GM12878 (cell line): ENCODE measurements at regions not wholly inside any gene's neighbourhood (a gene's known extent, or its start where the extent isn't known, plus 50 kb on each side); places are given as distances from the start of the nearest gene placed in this dataset.

Experiments used
- ATAC-seq: fragments of 200-7000 bp; cut with Tn5 transposase; 3 replicates; pipeline ENCODE4 v1.9.1; 2020; ENCODE audit warnings: mild to moderate bottlenecking, moderate library complexity
- BruUV-seq: library from RNA; stranded (reverse); fragments of 400-500 nt; replicated peaks from 2 replicates; lab custom pipeline; 2021; lab: Mats Ljungman, UMichigan
- CTCF ChIA-PET: fragments of 300-600 bp; sonication (Branson Sonifier 250); formaldehyde crosslinking; extraction: SDS; loops from one replicate; lab custom pipeline; 2021; ENCODE audit warnings: inconsistent platforms; lab: Yijun Ruan, JAX
- POLR2A ChIA-PET: fragments of 350-600 bp; formaldehyde crosslinking; extraction: SDS; loops from one replicate; lab custom pipeline; 2021; ENCODE audit warnings: inconsistent platforms; lab: Charles Lee
- RAD21 ChIA-PET: fragments of 300-600 bp; sonication (Branson Sonifier 250); formaldehyde crosslinking; loops from one replicate; lab custom pipeline; 2023; ENCODE audit warnings: antibody characterized with exemption; ENCODE audit not compliant: unreplicated experiment; lab: Charles Lee
- SMC1A ChIA-PET: fragments of 300-600 bp; sonication (Branson Sonifier 250); formaldehyde crosslinking; loops from one replicate; lab custom pipeline; 2023; ENCODE audit not compliant: unreplicated experiment, uncharacterized antibody; lab: Charles Lee
- DNase-seq: peaks from one replicate; pipeline ENCODE4 v3.0.0-alpha.2; 2011; ENCODE audit warnings: low read depth, low spot score
- FAIRE-seq: peaks from 3 replicates; lab custom pipeline; 2011; peaks lifted over from hg19 to GRCh38; lab: Jason Lieb, UNC
- H2AFZ ChIP-seq: 2 replicates; pipeline ENCODE4 v1.6.0; 2011; ENCODE audit warnings: low read depth, low read length, control low read depth; ENCODE audit not compliant: control insufficient read depth
- H3K27ac ChIP-seq: 2 replicates; pipeline ENCODE4 v1.5.1; 2011; ENCODE audit warnings: control low read depth; ENCODE audit not compliant: control insufficient read depth, insufficient read depth
- H3K27me3 ChIP-seq, 2 experiments: replicated peaks in 1 of 2; 2 replicates each; pipeline versions ENCODE4 v1.6.0 to v1.6.1; 2011; ENCODE audit warnings: low read length in 1 of 2; ENCODE audit not compliant: control insufficient read depth in 2 of 2, insufficient read depth in 2 of 2
- H3K36me3 ChIP-seq, 2 experiments: 2 replicates each; pipeline ENCODE4 v1.5.1; 2011; ENCODE audit warnings: low read length in 1 of 2; ENCODE audit not compliant: control insufficient read depth in 2 of 2, insufficient read depth in 2 of 2
- H3K4me1 ChIP-seq: 2 replicates; pipeline ENCODE4 v1.6.1; 2011; ENCODE audit warnings: mild to moderate bottlenecking, low read length, moderate library complexity, mixed read lengths; ENCODE audit not compliant: control insufficient read depth, insufficient read depth
- H3K4me2 ChIP-seq: 2 replicates; pipeline ENCODE4 v1.6.0; 2011; ENCODE audit warnings: control low read depth; ENCODE audit not compliant: control insufficient read depth, insufficient read depth
- H3K4me3 ChIP-seq: fragments of 200-600 bp; sonication (generic); 2 replicates; pipeline ENCODE4 v1.5.1; 2016
- H3K79me2 ChIP-seq: 2 replicates; pipeline ENCODE4 v1.6.0; 2011; ENCODE audit warnings: low read length; ENCODE audit not compliant: control insufficient read depth, insufficient read depth
- H3K9ac ChIP-seq: 2 replicates; pipeline ENCODE4 v1.8.0; 2011; ENCODE audit warnings: low read length, control low read depth, mixed read lengths; ENCODE audit not compliant: control insufficient read depth, insufficient read depth
- H3K9me3 ChIP-seq: replicated peaks from 3 replicates; pipeline ENCODE4 v1.5.1; 2011; ENCODE audit warnings: mild to moderate bottlenecking, low read length; ENCODE audit not compliant: control insufficient read depth, insufficient read depth
- H4K20me1 ChIP-seq: 2 replicates; pipeline ENCODE4 v1.6.0; 2011; ENCODE audit not compliant: control insufficient read depth, insufficient read depth
- ATF2 ChIP-seq: IDR thresholded peaks from 2 replicates; pipeline ENCODE4 v1.6.1; 2012; ENCODE audit warnings: low read length, inconsistent platforms
- CREM ChIP-seq: IDR thresholded peaks from 2 replicates; pipeline ENCODE4 v1.6.1; 2014; ENCODE audit warnings: antibody characterized with exemption, low read depth
- EP300 ChIP-seq, 2 experiments: fragments of 150-350 bp in 1 of 2; IDR thresholded peaks; 2 replicates each; pipeline ENCODE4 v1.6.1; 2011 to 2012; ENCODE audit warnings: low read depth in 2 of 2, low read length in 2 of 2, borderline replicate concordance in 1 of 2, improper control_type of control experiment in 1 of 2, inconsistent platforms in 1 of 2; ENCODE audit not compliant: control insufficient read depth in 1 of 2
- GABPA ChIP-seq: IDR thresholded peaks from 2 replicates; pipeline ENCODE4 v1.6.1; 2014; ENCODE audit warnings: antibody characterized with exemption, low read depth, mild to moderate bottlenecking, inconsistent platforms
- HDAC6 ChIP-seq: fragments of 200-600 bp; sonication (generic); IDR thresholded peaks from one replicate; pipeline ENCODE4 v1.8.0; 2017; ENCODE audit warnings: antibody characterized with exemption; ENCODE audit not compliant: unreplicated experiment
- JUND ChIP-seq: IDR thresholded peaks from 2 replicates; pipeline ENCODE4 v1.6.1; 2012; ENCODE audit warnings: low read depth, mild to moderate bottlenecking, low read length, improper control_type of control experiment, moderate library complexity
- KLF5 ChIP-seq: fragments of 450-650 bp; IDR thresholded peaks from 2 replicates; pipeline ENCODE4 v1.6.1; 2014; ENCODE audit warnings: mild to moderate bottlenecking; ENCODE audit not compliant: partially characterized antibody
- MTA3 ChIP-seq: IDR thresholded peaks from 2 replicates; pipeline ENCODE4 v1.6.1; 2012; ENCODE audit warnings: low read length, inconsistent platforms, borderline replicate concordance
- NFYB ChIP-seq: IDR thresholded peaks from 2 replicates; pipeline ENCODE4 v1.6.1; 2011; ENCODE audit warnings: low read depth, mild to moderate bottlenecking, low read length, improper control_type of control experiment, moderate library complexity; ENCODE audit not compliant: insufficient read depth
- PML ChIP-seq: IDR thresholded peaks from 2 replicates; pipeline ENCODE4 v1.6.1; 2012; ENCODE audit warnings: low read length, inconsistent platforms
- POLR2A ChIP-seq: IDR thresholded peaks from 2 replicates; pipeline ENCODE4 v1.6.1; 2011; ENCODE audit warnings: low read depth, mild to moderate bottlenecking, low read length
- POLR2AphosphoS5 ChIP-seq: IDR thresholded peaks from 2 replicates; pipeline ENCODE4 v1.6.1; 2011; ENCODE audit warnings: mild to moderate bottlenecking, low read length, inconsistent platforms
- POU2F2 ChIP-seq: IDR thresholded peaks from 3 replicates; pipeline ENCODE4 v1.6.1; 2011; ENCODE audit warnings: low read depth, mild to moderate bottlenecking, low read length, borderline replicate concordance
- SP1 ChIP-seq: IDR thresholded peaks from one replicate; pipeline ENCODE4 v1.6.1; 2011; ENCODE audit warnings: low read depth, low read length
- TBL1XR1 ChIP-seq: IDR thresholded peaks from 2 replicates; pipeline ENCODE4 v1.6.1; 2012; ENCODE audit warnings: low read depth, low read length, improper control_type of control experiment
- YBX1 ChIP-seq: fragments of 450-650 bp; IDR thresholded peaks from 2 replicates; pipeline ENCODE4 v1.6.1; 2016; ENCODE audit warnings: antibody characterized with exemption
- whole genome bisulfite sequencing: methylation state at CpG from one replicate; pipeline ENCODE4 v1.1.6; 2016; ENCODE audit warnings: low lambda C conversion rate; ENCODE audit not compliant: insufficient replicate concordance, insufficient coverage; ENCODE audit errors: missing lambda C conversion rate; 5-methylcytosine and 5-hydroxymethylcytosine counted together
- in situ Hi-C: fragments of 300-500 bp; cut with MboI; formaldehyde crosslinking; loops from 9 replicates; pipeline ENCODE4 v1.14.3; 2018; ENCODE audit warnings: mixed read lengths
- intact Hi-C: fragments of 100-400 bp; cut with micrococcal nuclease; formaldehyde crosslinking; loops from one replicate; pipeline ENCODE4 v1.14.2; 2022; ENCODE audit not compliant: unreplicated experiment
- TF ChIP-seq, protein P1 (sequence below): IDR thresholded peaks from 2 replicates; pipeline ENCODE4 v1.6.1; 2011; ENCODE audit warnings: low read depth, low read length, improper control_type of control experiment, borderline replicate concordance
- TF ChIP-seq, protein P2 (sequence below): fragments of 450-650 bp; IDR thresholded peaks from 2 replicates; pipeline ENCODE4 v1.6.1; 2016; ENCODE audit warnings: mild to moderate bottlenecking

DNA sequence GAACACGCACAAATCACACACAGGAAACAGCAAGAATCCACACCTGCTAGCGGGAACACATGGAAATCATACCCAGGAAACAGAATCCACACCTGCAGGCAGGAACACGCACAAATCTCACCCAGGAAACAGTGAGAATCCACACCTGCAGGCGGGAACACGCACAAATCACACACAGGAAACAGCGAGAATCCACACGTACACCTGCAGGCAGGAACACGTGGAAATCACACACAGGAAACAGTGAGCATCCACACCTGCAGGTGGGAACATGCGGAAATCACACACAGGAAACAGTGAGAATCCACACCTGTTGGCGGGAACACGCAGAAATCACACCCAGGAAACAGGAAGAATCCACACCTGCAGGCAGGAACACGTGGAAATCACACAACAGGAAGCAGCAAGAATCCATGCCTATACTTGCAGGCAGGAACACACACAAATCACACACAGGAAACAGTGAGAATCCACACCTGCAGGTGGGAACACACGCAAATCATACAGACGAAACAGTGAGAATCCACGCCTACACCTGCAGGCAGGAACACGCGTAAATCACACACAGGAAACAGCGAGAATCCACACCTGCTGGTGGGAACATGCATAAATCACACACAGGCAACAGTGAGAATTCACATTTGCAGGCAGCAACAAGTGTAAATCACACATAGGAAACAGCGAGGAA, 108.6 kb downstream of the DLL1 start:
- no peak overlapping the region for H3K27ac ChIP-seq
- ATAC-seq, result no peak

More for the DNA sequence above, 108.6 kb downstream of the DLL1 start:
- TF ChIP-seq YBX1 (no peak), CREM (no peak), EP300 (IDR thresholded peaks at IDR 0.05; ENCODE audit: borderline replicate concordance in 1 of 2, control insufficient read depth in 1 of 2, low read depth in 2 of 2, low read length in 2 of 2) (no peak), MTA3 (no peak), ATF2 (no peak), POU2F2 (no peak), JUND (no peak), SP1 (no peak), POLR2A (no peak), GABPA (no peak), POLR2AphosphoS5 (no peak), PML (no peak), NFYB (no peak), HDAC6 (no peak), TBL1XR1 (no peak), KLF5 (no peak)
- TF ChIP-seq, protein P1, sequence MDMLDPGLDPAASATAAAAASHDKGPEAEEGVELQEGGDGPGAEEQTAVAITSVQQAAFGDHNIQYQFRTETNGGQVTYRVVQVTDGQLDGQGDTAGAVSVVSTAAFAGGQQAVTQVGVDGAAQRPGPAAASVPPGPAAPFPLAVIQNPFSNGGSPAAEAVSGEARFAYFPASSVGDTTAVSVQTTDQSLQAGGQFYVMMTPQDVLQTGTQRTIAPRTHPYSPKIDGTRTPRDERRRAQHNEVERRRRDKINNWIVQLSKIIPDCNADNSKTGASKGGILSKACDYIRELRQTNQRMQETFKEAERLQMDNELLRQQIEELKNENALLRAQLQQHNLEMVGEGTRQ, result no peak
- TF ChIP-seq, protein P2, sequence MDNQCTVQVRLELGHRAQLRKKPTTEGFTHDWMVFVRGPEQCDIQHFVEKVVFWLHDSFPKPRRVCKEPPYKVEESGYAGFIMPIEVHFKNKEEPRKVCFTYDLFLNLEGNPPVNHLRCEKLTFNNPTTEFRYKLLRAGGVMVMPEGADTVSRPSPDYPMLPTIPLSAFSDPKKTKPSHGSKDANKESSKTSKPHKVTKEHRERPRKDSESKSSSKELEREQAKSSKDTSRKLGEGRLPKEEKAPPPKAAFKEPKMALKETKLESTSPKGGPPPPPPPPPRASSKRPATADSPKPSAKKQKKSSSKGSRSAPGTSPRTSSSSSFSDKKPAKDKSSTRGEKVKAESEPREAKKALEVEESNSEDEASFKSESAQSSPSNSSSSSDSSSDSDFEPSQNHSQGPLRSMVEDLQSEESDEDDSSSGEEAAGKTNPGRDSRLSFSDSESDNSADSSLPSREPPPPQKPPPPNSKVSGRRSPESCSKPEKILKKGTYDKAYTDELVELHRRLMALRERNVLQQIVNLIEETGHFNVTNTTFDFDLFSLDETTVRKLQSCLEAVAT, result no peak
- TF ChIP-seq, all 136 proteins: peak for 0
- 49% methylated on average over 19 of the region's 19 CpGs for WGBS
- CTCF ChIA-PET, result no interaction called here
- in situ Hi-C loops, result no loop called here
- Histone ChIP-seq H2AFZ (no peak overlapping the region), H3K4me2 (no peak overlapping the region), H4K20me1 (no peaks in the 10 kb centered on the region), H3K4me3 (no peak overlapping the region), H3K79me2 (no peaks in the 10 kb centered on the region), H3K9me3 (no peaks in the 10 kb centered on the region; the same call in 2 of the 3 replicates), H3K9ac (no peak overlapping the region), H3K27me3 (no peaks in the 10 kb centered on the region), H3K36me3 (no peaks in the 10 kb centered on the region), H3K4me1 (no peaks in the 10 kb centered on the region)
- SMC1A ChIA-PET, result no interaction called here
- RAD21 ChIA-PET, result no interaction called here
- no peak for FAIRE-seq
- no TSS peak for BruUV-seq
- intact Hi-C loops, result no loop called here
- POLR2A ChIA-PET, result no interaction called here
- no peak for DNase-seq
